ENCODE measurements at regions not wholly inside any gene's neighbourhood (a gene's known extent, or its start where the extent isn't known, plus 50 kb on each side); places are given as distances from the start of the nearest gene placed in this dataset.

- DNase-seq (ENCODE audit: low spot score) = no peak
These were observed 684.5 kb upstream of the ARGLU1 start for GRCh38 chr13:107252428-107252827.

- no peak for DNase-seq (ENCODE audit: low spot score)
These were observed 684.1 kb upstream of the ARGLU1 start for GRCh38 chr13:107252021-107252420.

GRCh38 chr13:107251341-107251740, 683.4 kb upstream of the ARGLU1 start:
- no peak for DNase-seq (ENCODE audit: low spot score)

- DNase-seq (ENCODE audit: low spot score) = no peak
These were observed 682.7 kb upstream of the ARGLU1 start for GRCh38 chr13:107250628-107251027.

- DNase-seq (ENCODE audit: low spot score) = no peak
These were observed 676.3 kb upstream of the ARGLU1 start for GRCh38 chr13:107244241-107244640.

GRCh38 chr13:107242138-107242537, 674.2 kb upstream of the ARGLU1 start:
- DNase-seq (ENCODE audit: low spot score) = no peak

GRCh38 chr13:107241381-107241780, 673.4 kb upstream of the ARGLU1 start:
- DNase-seq (ENCODE audit: low spot score) = no peak

- no peak for DNase-seq (ENCODE audit: low spot score)
These were observed 671.3 kb upstream of the ARGLU1 start for GRCh38 chr13:107239213-107239612.

- DNase-seq (ENCODE audit: low spot score) = no peak
These were observed 670.5 kb upstream of the ARGLU1 start for GRCh38 chr13:107238262-107238981.

GRCh38 chr13:107234319-107235073, 666.6 kb upstream of the ARGLU1 start:
- no peak for DNase-seq (ENCODE audit: low spot score)

- no peak for DNase-seq (ENCODE audit: low spot score)
These were observed 665.6 kb upstream of the ARGLU1 start for GRCh38 chr13:107233541-107233940.

GRCh38 chr13:107231944-107232343, 664.0 kb upstream of the ARGLU1 start:
- no peak for DNase-seq (ENCODE audit: low spot score)

- DNase-seq (ENCODE audit: low spot score) = no peak
These were observed 655.9 kb upstream of the ARGLU1 start for GRCh38 chr13:107223867-107224266.

- DNase-seq (ENCODE audit: low spot score) = no peak
These were observed 654.7 kb upstream of the ARGLU1 start for GRCh38 chr13:107222597-107222996.

- DNase-seq (ENCODE audit: low spot score) = no peak
These were observed 652.3 kb upstream of the ARGLU1 start for GRCh38 chr13:107220245-107220644.

GRCh38 chr13:107217251-107217650, 649.3 kb upstream of the ARGLU1 start:
- no peak for DNase-seq (ENCODE audit: low spot score)

- no peak for DNase-seq (ENCODE audit: low spot score)
These were observed 648.3 kb upstream of the ARGLU1 start for GRCh38 chr13:107216046-107216755.

- peak; percentile 74 for DNase-seq (ENCODE audit: low spot score)
These were observed 643.1 kb upstream of the ARGLU1 start for GRCh38 chr13:107211073-107211472.

- DNase-seq (ENCODE audit: low spot score) = peak; percentile 6
These were observed 642.7 kb upstream of the ARGLU1 start for GRCh38 chr13:107210723-107211030.

- no peak for DNase-seq (ENCODE audit: low spot score)
These were observed 642.1 kb upstream of the ARGLU1 start for GRCh38 chr13:107209824-107210722.

- no peak for DNase-seq (ENCODE audit: low spot score)
These were observed 641.0 kb upstream of the ARGLU1 start for GRCh38 chr13:107208889-107209288.

Data from AG08395 (cell line).